AG04450 (cell line): ENCODE measurements at regions not wholly inside any gene's neighbourhood (a gene's known extent, or its start where the extent isn't known, plus 50 kb on each side); places are given as distances from the start of the nearest gene placed in this dataset.

Experiments
- CTCF ChIA-PET: fragments of 300-600, 350-600 bp; formaldehyde crosslinking; extraction: SDS; loops from one replicate; lab custom pipeline; 2022; ENCODE audit warnings: antibody characterized with exemption, inconsistent platforms; lab: Charles Lee
- POLR2A ChIA-PET: fragments of 350-600 bp; formaldehyde crosslinking; extraction: SDS; loops from one replicate; lab custom pipeline; 2021; ENCODE audit warnings: antibody characterized with exemption, inconsistent platforms; lab: Yijun Ruan, JAX
- DNase-seq: peaks from one replicate; pipeline ENCODE4 v3.0.0-alpha.2; 2011; ENCODE audit warnings: low read depth, low spot score
- H3K27ac ChIP-seq: one replicate; pipeline ENCODE4 v1.5.1; 2012; ENCODE audit warnings: low read depth, low read length, control low read depth
- H3K27me3 ChIP-seq: one replicate; pipeline ENCODE4 v1.6.0; 2012; ENCODE audit warnings: low read length; ENCODE audit not compliant: control insufficient read depth, insufficient read depth
- H3K4me3 ChIP-seq: 2 replicates; pipeline ENCODE4 v1.5.1; 2011; ENCODE audit warnings: mild to moderate bottlenecking, low read depth, low read length, control low read depth
- H3K9me3 ChIP-seq: 2 replicates; pipeline ENCODE4 v1.5.1; 2012; ENCODE audit warnings: low read length; ENCODE audit not compliant: control insufficient read depth, insufficient read depth
- TF ChIP-seq, protein P1 (sequence below): IDR thresholded peaks from 2 replicates; pipeline ENCODE4 v1.5.1; 2011; ENCODE audit warnings: low read depth, low read length, control low read depth, inconsistent platforms

DNA sequence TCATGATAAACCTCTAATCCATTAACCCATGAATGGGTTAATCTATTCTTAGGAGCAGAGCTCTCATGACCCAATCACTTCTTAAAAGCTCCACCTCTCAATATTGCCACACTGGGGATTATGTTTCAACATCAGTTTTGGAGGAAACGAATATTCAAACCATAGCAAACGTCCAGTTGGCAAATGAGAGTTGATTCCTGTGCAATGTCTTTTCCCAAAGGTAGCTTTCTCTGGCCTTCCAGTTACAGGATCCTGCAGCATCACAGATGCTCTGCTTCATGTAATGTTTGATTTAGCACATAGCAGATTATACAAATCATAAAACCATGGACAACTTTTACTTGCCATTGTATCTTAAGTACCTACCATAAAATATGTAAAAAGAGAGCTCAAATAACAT is 481.0 kb downstream of the TNS1 start:
- Histone ChIP-seq H3K4me3 (no peak overlapping the region), H3K27me3 (peaks cover 2% of the 10 kb centered on the region), H3K9me3 (no peaks in the 10 kb centered on the region), H3K27ac (no peak overlapping the region)
- ChIA-PET CTCF (interaction anchor here (0.5 to 1.2 kb wide), 3 partner anchors 11 to 191 kb away, joined by 3 to 7 read pairs (median 3); no protein-coding TSS in a partner anchor), POLR2A (interaction anchor here (0.5 kb wide), 1 partner anchor 835 kb away, joined by 4 read pairs; no protein-coding TSS in a partner anchor)
- TF ChIP-seq, protein P1, sequence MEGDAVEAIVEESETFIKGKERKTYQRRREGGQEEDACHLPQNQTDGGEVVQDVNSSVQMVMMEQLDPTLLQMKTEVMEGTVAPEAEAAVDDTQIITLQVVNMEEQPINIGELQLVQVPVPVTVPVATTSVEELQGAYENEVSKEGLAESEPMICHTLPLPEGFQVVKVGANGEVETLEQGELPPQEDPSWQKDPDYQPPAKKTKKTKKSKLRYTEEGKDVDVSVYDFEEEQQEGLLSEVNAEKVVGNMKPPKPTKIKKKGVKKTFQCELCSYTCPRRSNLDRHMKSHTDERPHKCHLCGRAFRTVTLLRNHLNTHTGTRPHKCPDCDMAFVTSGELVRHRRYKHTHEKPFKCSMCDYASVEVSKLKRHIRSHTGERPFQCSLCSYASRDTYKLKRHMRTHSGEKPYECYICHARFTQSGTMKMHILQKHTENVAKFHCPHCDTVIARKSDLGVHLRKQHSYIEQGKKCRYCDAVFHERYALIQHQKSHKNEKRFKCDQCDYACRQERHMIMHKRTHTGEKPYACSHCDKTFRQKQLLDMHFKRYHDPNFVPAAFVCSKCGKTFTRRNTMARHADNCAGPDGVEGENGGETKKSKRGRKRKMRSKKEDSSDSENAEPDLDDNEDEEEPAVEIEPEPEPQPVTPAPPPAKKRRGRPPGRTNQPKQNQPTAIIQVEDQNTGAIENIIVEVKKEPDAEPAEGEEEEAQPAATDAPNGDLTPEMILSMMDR = no peak
- no peak for DNase-seq

DNA sequence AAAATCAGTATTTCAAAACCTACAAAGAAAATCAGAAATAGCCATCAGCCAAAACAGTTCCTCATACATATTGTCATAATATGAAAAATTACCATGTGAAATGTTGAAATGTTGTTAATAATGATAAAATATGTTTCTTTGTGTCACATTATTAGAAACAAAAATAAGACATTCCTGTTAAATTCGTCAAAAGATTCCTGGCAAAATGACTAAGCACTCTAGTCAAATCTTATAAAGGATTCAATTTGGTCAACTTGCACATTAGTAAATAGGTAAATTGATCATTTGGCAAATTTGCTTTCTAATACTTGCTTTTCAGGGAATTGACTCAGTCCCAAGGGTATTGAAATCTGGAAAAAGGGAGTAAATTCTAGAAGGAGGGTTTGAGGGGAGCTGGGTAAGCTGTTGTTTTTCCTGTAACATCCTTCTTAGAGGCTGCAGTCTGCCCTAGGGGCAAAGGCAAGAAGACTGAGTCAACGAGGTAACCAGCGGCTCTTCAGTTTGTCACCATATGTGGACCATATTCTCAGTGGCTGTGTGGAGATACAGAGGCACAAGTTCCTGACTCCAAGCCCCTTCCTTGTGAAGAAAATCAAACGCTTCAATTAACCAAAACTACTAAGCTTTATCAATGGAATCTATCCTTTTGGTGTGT is 482.3 kb downstream of the TNS1 start:
- no peak for DNase-seq
- CTCF ChIA-PET = interaction anchor here (0.6 to 2.6 kb wide), 5 partner anchors 130 to 825 kb away, joined by 3 to 7 read pairs (median 4); partner anchors contain the start of gene IGFBP5

DNA sequence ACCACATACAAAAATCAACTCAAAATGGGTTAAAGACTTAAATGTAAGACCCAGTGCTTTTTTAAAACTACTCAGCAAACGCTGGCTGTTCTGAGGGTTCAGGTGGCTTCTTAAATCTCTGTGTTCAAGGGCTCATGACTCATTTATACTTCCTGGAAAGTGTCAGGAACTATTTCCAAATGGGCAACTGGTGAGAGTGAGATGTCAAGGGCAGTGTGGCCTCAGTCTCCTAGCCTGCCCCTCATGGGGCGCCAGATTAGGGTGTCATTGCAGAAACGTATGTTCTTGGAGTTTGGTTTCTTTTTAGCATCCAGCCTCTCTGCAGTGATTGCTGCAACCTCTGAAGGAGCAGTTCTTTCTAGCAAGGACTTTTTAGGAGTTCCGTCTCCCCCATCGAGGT is 485.4 kb downstream of the TNS1 start:
- POLR2A ChIA-PET = no interaction called here
- Histone ChIP-seq H3K9me3 (no peaks in the 10 kb centered on the region), H3K27me3 (no peaks in the 10 kb centered on the region), H3K27ac (no peak overlapping the region), H3K4me3 (no peak overlapping the region)
- TF ChIP-seq, protein P1 = no peak
- CTCF ChIA-PET = interaction anchor here (1.0 kb wide), 1 partner anchor 196 kb away, joined by 4 read pairs; no protein-coding TSS in a partner anchor
- no peak for DNase-seq

More for the DNA sequence above, 482.3 kb downstream of the TNS1 start:
- TF ChIP-seq, protein P1 = no peak
- no peak overlapping the region for H3K27ac ChIP-seq
- no peaks in the 10 kb centered on the region for H3K27me3 ChIP-seq
- H3K9me3 ChIP-seq = no peaks in the 10 kb centered on the region
- no peak overlapping the region for H3K4me3 ChIP-seq
- POLR2A ChIA-PET = interaction anchor here (0.6 kb wide), 1 partner anchor 262 kb away, joined by 6 read pairs; no protein-coding TSS in a partner anchor

DNA sequence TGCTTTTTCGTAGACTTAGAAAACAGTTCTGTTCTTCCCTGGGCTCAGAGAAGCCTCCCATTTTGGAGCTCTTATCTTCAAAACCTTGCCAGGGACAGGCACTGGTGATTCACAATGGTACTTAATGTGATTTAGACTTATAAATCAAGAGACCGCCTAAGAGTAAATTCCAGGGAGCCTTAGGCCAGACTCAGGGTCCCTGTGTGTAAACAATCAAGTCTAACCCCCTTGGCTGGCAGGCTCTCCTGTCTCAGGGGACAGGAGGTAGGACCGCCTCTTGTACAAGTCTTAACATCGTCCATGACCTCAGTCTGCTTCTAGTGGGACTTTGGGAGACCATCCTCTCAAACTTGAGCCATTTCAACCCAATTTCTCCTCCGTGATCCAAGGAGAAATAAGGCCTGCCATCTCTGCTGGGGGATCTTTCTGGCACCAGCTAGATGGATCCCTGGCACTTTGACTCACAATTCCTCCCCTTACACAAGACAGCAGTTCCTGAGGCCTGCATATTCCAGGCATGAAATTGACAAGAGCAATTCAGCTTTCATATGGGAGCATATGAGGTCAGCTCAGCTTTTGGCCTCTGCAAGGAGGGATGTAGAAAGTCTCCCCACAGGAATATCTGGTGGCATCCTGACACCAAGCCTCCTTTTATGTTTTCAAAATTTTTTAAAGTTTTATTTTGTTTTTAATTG is 487.0 kb downstream of the TNS1 start:
- H3K9me3 ChIP-seq = no peaks in the 10 kb centered on the region
- no peak overlapping the region for H3K4me3 ChIP-seq
- ChIA-PET CTCF (interaction anchor here (6.8 kb wide), 1 partner anchor 196 kb away, joined by 78 read pairs; no protein-coding TSS in a partner anchor), POLR2A (no interaction called here)
- TF ChIP-seq, protein P1 = no peak
- DNase-seq = no peak
- H3K27ac ChIP-seq = no peak overlapping the region
- H3K27me3 ChIP-seq = no peaks in the 10 kb centered on the region
